GM21619 (cell line): ENCODE measurements at regions not wholly inside any gene's neighbourhood (a gene's known extent, or its start where the extent isn't known, plus 50 kb on each side); places are given as distances from the start of the nearest gene placed in this dataset.
"Not testable (repeated sequence)": the region's sequence is repeated elsewhere in the genome, so short reads cannot be mapped to it uniquely, and the experiment has no call there.

ENCODE experiments used
- ATAC-seq: cut with Tn5 transposase; IDR thresholded peaks from one replicate; pipeline ENCODE4 v1.9.1; 2021; ENCODE audit not compliant: unreplicated experiment

GRCh38 chr2:91422102-91422501 is 2730.6 kb downstream of the RPIA start:
- ATAC-seq = not testable (repeated sequence)

GRCh38 chr2:91427148-91427547 is 2735.7 kb downstream of the RPIA start:
- ATAC-seq = not testable (repeated sequence)

- not testable (repeated sequence) for ATAC-seq
Measured at GRCh38 chr2:91441932-91442245, 2750.4 kb downstream of the RPIA start.

GRCh38 chr2:91442246-91442905 is 2750.9 kb downstream of the RPIA start:
- ATAC-seq = no peak

- ATAC-seq = not testable (repeated sequence)
Measured at GRCh38 chr2:91442906-91443729, 2751.6 kb downstream of the RPIA start.

GRCh38 chr2:91443730-91444115 is 2752.2 kb downstream of the RPIA start:
- not testable (repeated sequence) for ATAC-seq

- ATAC-seq = not testable (repeated sequence)
Measured at GRCh38 chr2:91445705-91446104, 2754.2 kb downstream of the RPIA start.

GRCh38 chr2:91446489-91446888 is 2755.0 kb downstream of the RPIA start:
- ATAC-seq = not testable (repeated sequence)

GRCh38 chr2:91446915-91447314 is 2755.4 kb downstream of the RPIA start:
- not testable (repeated sequence) for ATAC-seq

GRCh38 chr2:91447508-91447907 is 2756.0 kb downstream of the RPIA start:
- not testable (repeated sequence) for ATAC-seq

- not testable (repeated sequence) for ATAC-seq
Measured at GRCh38 chr2:91462292-91462691, 2770.8 kb downstream of the RPIA start.

- ATAC-seq = not testable (repeated sequence)
Measured at GRCh38 chr2:91463007-91463406, 2771.5 kb downstream of the RPIA start.

- not testable (repeated sequence) for ATAC-seq
Measured at GRCh38 chr2:91466780-91467363, 2775.4 kb downstream of the RPIA start.

GRCh38 chr2:91476244-91476935 is 2784.9 kb downstream of the RPIA start:
- not testable (repeated sequence) for ATAC-seq

GRCh38 chr2:91476936-91477246 is 2785.4 kb downstream of the RPIA start:
- ATAC-seq = not testable (repeated sequence)

GRCh38 chr2:91477291-91477690 is 2785.8 kb downstream of the RPIA start:
- not testable (repeated sequence) for ATAC-seq

GRCh38 chr2:91477731-91478672 is 2786.5 kb downstream of the RPIA start:
- ATAC-seq = no peak

GRCh38 chr2:91478851-91479718 is 2787.6 kb downstream of the RPIA start:
- ATAC-seq = not testable (repeated sequence)

- not testable (repeated sequence) for ATAC-seq
Measured at GRCh38 chr2:91485226-91485625, 2793.8 kb downstream of the RPIA start.
